CD1c-positive myeloid dendritic cell (primary cell): ENCODE measurements at regions not wholly inside any gene's neighbourhood (a gene's known extent, or its start where the extent isn't known, plus 50 kb on each side); places are given as distances from the start of the nearest gene placed in this dataset.

Source experiments
- DNase-seq: peaks from one replicate; pipeline ENCODE4 v3.0.0-alpha.2; 2016; ENCODE audit errors: extremely low spot score

GRCh38 chr22:27472975-27473374, 328.6 kb downstream of the MN1 start:
- no peak for DNase-seq

GRCh38 chr22:27473533-27473932, 328.0 kb downstream of the MN1 start:
- DNase-seq, result no peak

GRCh38 chr22:27474112-27474571, 327.4 kb downstream of the MN1 start:
- no peak for DNase-seq

GRCh38 chr22:27474711-27475547, 326.6 kb downstream of the MN1 start:
- DNase-seq, result no peak

- DNase-seq, result no peak
Measured at GRCh38 chr22:27475548-27475897, 326.0 kb downstream of the MN1 start.

GRCh38 chr22:27476318-27476717, 325.2 kb downstream of the MN1 start:
- no peak for DNase-seq

- no peak for DNase-seq
Measured at GRCh38 chr22:27476729-27477128, 324.8 kb downstream of the MN1 start.

- DNase-seq, result no peak
Measured at GRCh38 chr22:27477171-27477570, 324.4 kb downstream of the MN1 start.

GRCh38 chr22:27480487-27480886, 321.1 kb downstream of the MN1 start:
- DNase-seq, result no peak

- DNase-seq, result no peak
Measured at GRCh38 chr22:27482402-27482801, 319.2 kb downstream of the MN1 start.

- DNase-seq, result no peak
Measured at GRCh38 chr22:27483095-27483785, 318.3 kb downstream of the MN1 start.

GRCh38 chr22:27485842-27486241, 315.7 kb downstream of the MN1 start:
- no peak for DNase-seq

- DNase-seq, result no peak
Measured at GRCh38 chr22:27487600-27488452, 313.7 kb downstream of the MN1 start.

- DNase-seq, result no peak
Measured at GRCh38 chr22:27488456-27489177, 312.9 kb downstream of the MN1 start.

GRCh38 chr22:27489178-27489675, 312.3 kb downstream of the MN1 start:
- no peak for DNase-seq

- no peak for DNase-seq
Measured at GRCh38 chr22:27490080-27490479, 311.5 kb downstream of the MN1 start.

- DNase-seq, result no peak
Measured at GRCh38 chr22:27491888-27492287, 309.7 kb downstream of the MN1 start.

- DNase-seq, result no peak
Measured at GRCh38 chr22:27492566-27493201, 308.9 kb downstream of the MN1 start.

GRCh38 chr22:27493796-27494195, 307.8 kb downstream of the MN1 start:
- DNase-seq, result no peak

GRCh38 chr22:27494785-27495184, 306.8 kb downstream of the MN1 start:
- no peak for DNase-seq

- no peak for DNase-seq
Measured at GRCh38 chr22:27495325-27495724, 306.2 kb downstream of the MN1 start.
